Right cardiac atrium (tissue), 5 donors: ENCODE measurements at regions not wholly inside any gene's neighbourhood (a gene's known extent, or its start where the extent isn't known, plus 50 kb on each side); places are given as distances from the start of the nearest gene placed in this dataset.
A peak's percentile ranks its signal among the peaks of the same experiment; 100 is the strongest.

Experiments
- ATAC-seq, 2 donors: fragments of 200-7000 bp; cut with Tn5 transposase; one replicate each; pipeline versions ENCODE4 v1.8.0 to v1.9.1; 2020; ENCODE audit warnings: moderate library complexity in 2 of 2, mild to moderate bottlenecking in 1 of 2
- DNase-seq, 3 donors: peaks; one replicate each; pipeline ENCODE4 v3.0.0-alpha.2; 2020
- H3K27ac ChIP-seq: one replicate; pipeline ENCODE4 v1.5.1; 2013; ENCODE audit warnings: mild to moderate bottlenecking, low read length, control low read depth, moderate library complexity
- H3K27me3 ChIP-seq: one replicate; pipeline ENCODE4 v1.6.1; 2013; ENCODE audit not compliant: control insufficient read depth, insufficient read depth
- H3K4me1 ChIP-seq: one replicate; pipeline ENCODE4 v1.6.1; 2013; ENCODE audit warnings: low read length; ENCODE audit not compliant: control insufficient read depth, insufficient read depth
- H3K4me3 ChIP-seq: one replicate; pipeline ENCODE4 v1.5.1; 2013; ENCODE audit warnings: low read length, control low read depth
- H3K9me3 ChIP-seq: one replicate; pipeline ENCODE4 v1.6.1; 2013; ENCODE audit warnings: low read length; ENCODE audit not compliant: control insufficient read depth
- WGBS: extraction: QIAGEN DNeasy Blood & Tissue Kit; methylation state at CpG from one replicate; pipeline ENCODE4 v1.1.7; 2013; 5-methylcytosine and 5-hydroxymethylcytosine counted together
- intact Hi-C, 4 donors: fragments of 100-400 bp; cut with DNase I; formaldehyde crosslinking; loops; one replicate each; pipeline versions ENCODE4 v1.11.0 to v1.14.0; 2022 to 2023
- donor health status: healthy with polysubstance abuse.
- donor health status: DM: no; HTN: yes; CAD: no.
- donor health status: DM: no; HTN: no; CAD: no.
- donor health status: DM: no; HTN: yes; CAD: no; lungs with severe emphysema.
- donor health status: DM: yes; HTN: yes; CAD: no.

GRCh38 chr11:112752563-112752962 is 208.7 kb upstream of the NCAM1 start:
- no peaks in the 10 kb centered on the region for H3K27me3 ChIP-seq
- WGBS: 65% methylated on average over 4 of the region's 4 CpGs
- DNase-seq (no peak), ATAC-seq (no peak)
- no peaks in the 10 kb centered on the region for H3K4me1 ChIP-seq
- intact Hi-C loops: no loop called here
- H3K27ac ChIP-seq: no peak overlapping the region
- H3K4me3 ChIP-seq: no peak overlapping the region
- H3K9me3 ChIP-seq: no peaks in the 10 kb centered on the region

GRCh38 chr11:112753706-112754105 is 207.5 kb upstream of the NCAM1 start:
- intact Hi-C loops: no loop called here
- DNase-seq (no peak), ATAC-seq (no peak)
- Histone ChIP-seq H3K9me3 (no peaks in the 10 kb centered on the region), H3K4me1 (no peaks in the 10 kb centered on the region), H3K27me3 (no peaks in the 10 kb centered on the region), H3K4me3 (no peak overlapping the region), H3K27ac (no peak overlapping the region)
- 89% methylated on average over 2 of the region's 2 CpGs for WGBS

GRCh38 chr11:112759418-112759817 is 201.8 kb upstream of the NCAM1 start:
- ATAC-seq (peak in 1 of 2 donors; percentile 51), DNase-seq (no peak)
- no peak overlapping the region for H3K27ac ChIP-seq
- H3K4me1 ChIP-seq: peaks cover 5% of the 10 kb centered on the region
- no peaks in the 10 kb centered on the region for H3K9me3 ChIP-seq
- intact Hi-C loops: no loop called here
- no peak overlapping the region for H3K4me3 ChIP-seq
- no peaks in the 10 kb centered on the region for H3K27me3 ChIP-seq
- WGBS: 32% methylated on average over 2 of the region's 2 CpGs

DNA sequence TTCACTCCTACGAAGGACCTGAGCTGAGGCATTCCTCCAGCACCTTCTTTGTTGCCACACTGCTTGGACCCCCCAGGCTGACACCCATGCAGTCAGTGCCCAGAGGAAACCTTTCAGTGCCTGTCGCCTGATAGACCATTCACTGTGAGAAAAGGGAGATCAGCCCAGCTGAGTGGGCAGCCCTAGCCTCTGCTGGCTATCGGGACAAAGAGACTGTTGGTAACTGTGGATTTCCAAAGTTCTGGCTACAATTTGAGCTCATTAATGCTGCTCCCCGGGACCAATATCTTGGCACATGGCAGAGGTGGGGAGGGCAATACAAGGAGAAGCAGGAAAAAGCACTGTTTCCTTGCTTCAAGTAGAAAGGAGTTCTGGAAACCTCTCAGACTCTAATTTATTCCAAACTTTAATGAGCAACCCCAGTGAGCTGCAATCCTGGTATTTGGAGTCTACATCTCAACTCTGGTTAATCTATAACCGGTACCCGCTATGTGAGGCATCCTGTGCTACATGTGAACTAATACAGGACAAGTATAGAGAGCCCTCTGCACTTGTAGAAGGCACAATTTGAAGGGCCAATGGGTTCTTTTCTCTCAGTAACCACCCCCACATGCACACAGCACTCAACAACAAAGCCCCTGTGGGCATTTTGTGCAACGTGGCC is 200.7 kb upstream of the NCAM1 start:
- ATAC-seq: no peak
- no peak overlapping the region for H3K4me3 ChIP-seq
- no peaks in the 10 kb centered on the region for H3K9me3 ChIP-seq
- H3K27me3 ChIP-seq: no peaks in the 10 kb centered on the region
- no peak for DNase-seq
- peaks cover 5% of the 10 kb centered on the region for H3K4me1 ChIP-seq
- H3K27ac ChIP-seq: no peak overlapping the region
- WGBS: 77% methylated on average over 7 of the region's 7 CpGs
- intact Hi-C loops: no loop called here

GRCh38 chr11:112761911-112762706 is 199.1 kb upstream of the NCAM1 start:
- intact Hi-C loops: no loop called here
- Histone ChIP-seq H3K4me1 (peaks cover 5% of the 10 kb centered on the region), H3K27me3 (no peaks in the 10 kb centered on the region), H3K9me3 (no peaks in the 10 kb centered on the region), H3K27ac (no peak overlapping the region), H3K4me3 (no peak overlapping the region)
- DNase-seq (no peak), ATAC-seq (peak in 1 of 2 donors; percentile 54)
- 62% methylated on average over 6 of the region's 6 CpGs for WGBS

DNA sequence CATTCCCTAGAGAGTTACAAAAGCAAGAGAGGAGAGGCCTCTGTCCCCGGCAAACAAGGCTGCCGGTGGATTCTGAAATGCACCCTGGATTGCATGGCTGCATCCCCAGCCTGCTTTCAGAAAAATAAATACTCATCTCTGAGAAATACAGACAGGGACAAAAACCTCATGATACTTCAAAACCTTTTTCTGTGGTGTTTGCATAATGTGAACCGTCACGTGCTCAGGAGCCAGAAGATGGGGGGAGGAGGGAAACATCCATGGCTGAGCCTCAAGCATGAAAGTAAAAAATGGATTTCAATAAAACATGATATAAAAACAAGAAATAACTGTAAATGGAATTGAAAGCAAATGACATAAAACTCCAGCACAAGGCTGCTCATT is 198.5 kb upstream of the NCAM1 start:
- Histone ChIP-seq H3K9me3 (no peaks in the 10 kb centered on the region), H3K4me3 (no peak overlapping the region), H3K27ac (no peak overlapping the region), H3K4me1 (peaks cover 5% of the 10 kb centered on the region), H3K27me3 (no peaks in the 10 kb centered on the region)
- DNase-seq (no peak), ATAC-seq (no peak)
- intact Hi-C loops: no loop called here
- 38% methylated on average over 4 of the region's 4 CpGs for WGBS

DNA sequence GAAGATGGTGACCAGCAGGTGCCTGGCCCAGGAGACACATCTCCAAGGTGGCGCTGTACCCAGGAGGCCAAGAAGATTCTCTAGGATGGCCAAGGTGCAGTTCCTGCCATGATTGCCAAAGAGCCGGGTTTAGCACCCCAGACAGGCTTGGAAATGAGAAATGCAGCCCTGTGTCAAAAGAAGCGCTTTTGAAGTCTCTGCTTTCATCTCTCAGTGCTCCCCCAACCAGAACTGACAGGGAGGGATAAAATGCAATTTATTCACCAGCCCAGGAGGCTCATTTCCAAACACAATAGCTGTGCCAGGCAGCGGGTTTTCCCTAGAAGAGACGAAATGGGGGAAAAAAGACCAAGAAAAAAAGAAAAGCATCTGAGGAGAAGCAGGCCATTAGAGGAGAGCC is 195.9 kb upstream of the NCAM1 start:
- H3K27ac ChIP-seq: no peak overlapping the region
- intact Hi-C loops: no loop called here
- H3K9me3 ChIP-seq: no peaks in the 10 kb centered on the region
- H3K4me3 ChIP-seq: no peak overlapping the region
- no peaks in the 10 kb centered on the region for H3K27me3 ChIP-seq
- WGBS: 90% methylated on average over 5 of the region's 5 CpGs
- DNase-seq: no peak
- no peak for ATAC-seq
- peaks cover 5% of the 10 kb centered on the region for H3K4me1 ChIP-seq

DNA sequence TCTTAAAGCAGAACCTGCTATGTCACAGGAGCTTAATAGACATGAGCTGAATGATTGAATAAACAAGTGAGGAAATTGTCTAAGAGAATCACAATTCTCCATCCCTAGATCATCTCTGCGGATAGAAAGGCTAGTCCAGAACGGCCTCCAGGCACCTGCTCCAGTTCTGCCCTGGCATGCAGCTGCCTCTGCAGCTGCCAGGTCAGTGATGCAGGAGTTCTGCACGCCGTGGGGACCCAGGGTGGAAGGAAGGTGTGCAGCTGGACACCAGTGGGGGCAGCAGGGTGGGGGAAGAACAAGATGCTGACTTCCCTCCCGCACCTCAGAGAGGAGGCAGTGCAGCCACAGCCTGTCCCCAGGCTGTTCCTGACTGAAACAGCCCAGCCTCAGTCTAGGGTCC is 192.1 kb upstream of the NCAM1 start:
- Histone ChIP-seq H3K9me3 (no peaks in the 10 kb centered on the region), H3K27me3 (no peaks in the 10 kb centered on the region), H3K4me1 (no peaks in the 10 kb centered on the region), H3K4me3 (no peak overlapping the region), H3K27ac (peak overlapping the region; percentile 13)
- DNase-seq (no peak), ATAC-seq (peak in 1 of 2 donors; percentile 6)
- intact Hi-C loops: no loop called here
- WGBS: 58% methylated on average over 5 of the region's 5 CpGs

DNA sequence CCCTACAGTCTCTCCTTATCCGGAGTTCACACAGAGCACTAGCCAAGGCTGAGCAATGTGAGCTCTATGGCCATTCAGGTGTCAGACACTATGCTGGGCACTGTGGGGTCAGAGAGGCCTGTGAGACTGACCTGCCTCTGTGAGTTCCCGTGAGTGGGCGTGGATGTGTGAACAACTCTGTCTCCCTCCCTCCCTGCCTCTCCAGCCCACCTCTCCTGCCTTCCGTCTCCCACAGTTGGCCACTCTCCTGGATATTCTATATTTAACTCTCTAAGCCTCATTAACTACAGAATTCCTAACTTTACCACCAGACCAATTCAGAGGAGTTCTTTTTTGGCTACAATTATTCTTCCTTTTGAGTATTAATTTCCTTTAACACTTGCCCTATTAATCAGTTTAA is 191.6 kb upstream of the NCAM1 start:
- no peaks in the 10 kb centered on the region for H3K27me3 ChIP-seq

DNA sequence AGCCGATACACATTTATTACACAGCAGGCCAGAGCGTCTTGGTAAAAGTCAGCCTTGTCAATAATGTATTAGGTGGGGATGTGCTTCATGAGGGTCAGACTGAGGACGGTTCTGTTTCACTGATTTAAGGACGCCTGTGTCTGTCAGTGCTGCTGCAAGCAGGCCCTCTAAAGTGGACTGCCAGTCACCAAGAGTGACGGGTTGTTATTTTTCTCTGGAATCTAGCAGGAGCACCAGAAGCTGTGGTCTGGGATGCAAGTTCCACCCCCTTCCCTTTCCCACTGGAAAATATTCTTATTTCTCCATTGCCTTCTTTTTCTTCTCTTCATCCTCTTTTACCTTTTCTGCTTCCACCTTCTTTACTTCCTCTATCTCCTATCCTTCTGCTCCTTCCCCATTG is 191.2 kb upstream of the NCAM1 start:
- WGBS: 66% methylated on average over 5 of the region's 5 CpGs
- Histone ChIP-seq H3K4me1 (no peaks in the 10 kb centered on the region), H3K27ac (peak overlapping the region; percentile 31), H3K27me3 (no peaks in the 10 kb centered on the region), H3K9me3 (no peaks in the 10 kb centered on the region), H3K4me3 (no peak overlapping the region)
- intact Hi-C loops: loop anchor here in 1 of 4 donors (10.0 kb wide), 1 partner anchor 185 kb away; no protein-coding TSS in a partner anchor
- ATAC-seq (no peak), DNase-seq (no peak)

More for the DNA sequence above, 191.6 kb upstream of the NCAM1 start:
- peak overlapping the region; percentile 13 for H3K27ac ChIP-seq
- no peaks in the 10 kb centered on the region for H3K9me3 ChIP-seq
- H3K4me1 ChIP-seq: no peaks in the 10 kb centered on the region
- DNase-seq: no peak
- 43% methylated on average over 4 of the region's 4 CpGs for WGBS
- ATAC-seq: peak; percentile 21 to 56
- intact Hi-C loops: no loop called here
- H3K4me3 ChIP-seq: no peak overlapping the region

DNA sequence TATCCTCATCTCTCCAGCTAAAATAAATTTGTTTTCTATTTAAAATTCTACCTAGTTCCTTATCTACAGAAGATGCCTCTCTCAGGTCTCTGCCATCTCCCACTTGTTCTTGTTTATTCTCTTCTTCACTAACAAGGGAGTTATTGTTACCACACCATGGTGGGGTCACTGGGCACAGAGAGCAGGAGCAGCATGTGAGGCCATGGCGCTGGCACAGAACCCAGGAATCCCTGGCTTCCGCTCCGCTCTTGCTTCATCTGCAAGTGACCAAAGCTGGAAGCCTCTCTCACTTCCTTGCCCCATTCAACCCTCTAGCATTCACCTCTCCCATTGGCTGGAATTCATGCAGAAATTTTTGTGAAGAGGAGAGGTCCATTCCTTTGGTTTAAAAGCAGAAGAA is 190.7 kb upstream of the NCAM1 start:
- no peak overlapping the region for H3K4me3 ChIP-seq
- intact Hi-C loops: loop anchor here in 1 of 4 donors (10.0 kb wide), 1 partner anchor 186 kb away; no protein-coding TSS in a partner anchor
- H3K27ac ChIP-seq: no peak overlapping the region
- WGBS: 75% methylated on average over 3 of the region's 3 CpGs
- no peaks in the 10 kb centered on the region for H3K4me1 ChIP-seq
- DNase-seq (peak in 2 of 3 donors; percentile 68 to 74), ATAC-seq (peak; percentile 72 to 77)
- no peaks in the 10 kb centered on the region for H3K9me3 ChIP-seq
- no peaks in the 10 kb centered on the region for H3K27me3 ChIP-seq
